ENCODE measurements at regions not wholly inside any gene's neighbourhood (a gene's known extent, or its start where the extent isn't known, plus 50 kb on each side); places are given as distances from the start of the nearest gene placed in this dataset.
A peak's percentile ranks its signal among the peaks of the same experiment; 100 is the strongest.
"Not testable (repeated sequence)": the region's sequence is repeated elsewhere in the genome, so short reads cannot be mapped to it uniquely, and the experiment has no call there.

- H3K4me3 ChIP-seq = no peak overlapping the region
- peak overlapping the region in 1 of 2 donors; percentile 50 for H3K27ac ChIP-seq
These were observed 73.3 kb upstream of the ZDHHC15 start for GRCh38 chrX:75596178-75596577.

GRCh38 chrX:75593186-75593585 lies 70.3 kb upstream of the ZDHHC15 start:
- not testable (repeated sequence) for H3K27ac ChIP-seq; H3K9me3 ChIP-seq; DNase-seq (ENCODE audit: low spot score); H3K4me3 ChIP-seq; H3K4me1 ChIP-seq; H3K27me3 ChIP-seq; H3K36me3 ChIP-seq

More at GRCh38 chrX:75596178-75596577, 73.3 kb upstream of the ZDHHC15 start:
- no peak for DNase-seq (ENCODE audit: low spot score)
- Histone ChIP-seq H3K36me3 (no peaks in the 10 kb centered on the region), H3K27me3 (no peaks in the 10 kb centered on the region), H3K4me1 (no peaks in the 10 kb centered on the region), H3K9me3 (no peaks in the 10 kb centered on the region)
- TF ChIP-seq CTCF (IDR thresholded peaks at IDR 0.05) = no peak

GRCh38 chrX:75582511-75582910 lies 59.7 kb upstream of the ZDHHC15 start:
- no peak for TF ChIP-seq CTCF (IDR thresholded peaks at IDR 0.05)
- Histone ChIP-seq H3K4me1 (no peaks in the 10 kb centered on the region), H3K36me3 (no peaks in the 10 kb centered on the region), H3K27me3 (no peaks in the 10 kb centered on the region), H3K4me3 (no peak overlapping the region), H3K27ac (no peak overlapping the region), H3K9me3 (no peaks in the 10 kb centered on the region)
- no peak for DNase-seq (ENCODE audit: low spot score)
